Neural cell (in vitro differentiated cells): ENCODE measurements at regions not wholly inside any gene's neighbourhood (a gene's known extent, or its start where the extent isn't known, plus 50 kb on each side); places are given as distances from the start of the nearest gene placed in this dataset.

Experiments
- H2AFZ ChIP-seq: fragments of 200-600, 300-800 bp; sonication (generic), shearing (Covaris generic); 2 replicates; pipeline ENCODE4 v1.6.0; 2014; ENCODE audit warnings: low read depth, mild to moderate bottlenecking, antibody characterized with exemption, low read length, moderate library complexity
- H3F3A ChIP-seq: fragments of 200-600 bp; shearing (Covaris generic); 2 replicates; pipeline ENCODE4 v1.6.1; 2016; ENCODE audit warnings: mild to moderate bottlenecking, moderate library complexity, mixed read lengths, antibody characterized with exemption, low read length; ENCODE audit not compliant: insufficient read depth, poor library complexity, severe bottlenecking
- H3K27ac ChIP-seq: fragments of 200-600, 300-800 bp; sonication (generic), shearing (Covaris generic); 2 replicates; pipeline ENCODE4 v1.5.1; 2014; ENCODE audit warnings: mild to moderate bottlenecking, low read length, moderate library complexity
- H3K27me3 ChIP-seq: fragments of 300-800, 200-600 bp; sonication (generic), shearing (Covaris generic); 2 replicates; pipeline ENCODE4 v1.6.0; 2014; ENCODE audit warnings: mild to moderate bottlenecking, low read depth, low read length, moderate library complexity; ENCODE audit not compliant: insufficient read depth
- H3K36me3 ChIP-seq: fragments of 300-800, 200-600 bp; sonication (generic), shearing (Covaris generic); 2 replicates; pipeline ENCODE4 v1.5.1; 2014; ENCODE audit warnings: mild to moderate bottlenecking, antibody characterized with exemption, low read length, moderate library complexity; ENCODE audit not compliant: insufficient read depth
- H3K4me2 ChIP-seq: fragments of 300-800, 200-600 bp; sonication (generic), shearing (Covaris generic); 2 replicates; pipeline ENCODE4 v1.6.0; 2014; ENCODE audit warnings: mild to moderate bottlenecking, low read length
- H3K4me3 ChIP-seq: fragments of 300-800, 200-600 bp; sonication (generic), shearing (Covaris generic); 2 replicates; pipeline ENCODE4 v1.5.1; 2014; ENCODE audit warnings: mild to moderate bottlenecking, low read length, moderate library complexity
- H3K79me2 ChIP-seq: fragments of 200-600 bp; shearing (Covaris generic); replicated peaks from 2 replicates; pipeline ENCODE4 v1.6.0; 2014; ENCODE audit warnings: mild to moderate bottlenecking, low read length, moderate library complexity; ENCODE audit not compliant: insufficient read depth
- H3K9ac ChIP-seq: fragments of 300-800, 200-600 bp; sonication (generic), shearing (Covaris generic); 2 replicates; pipeline ENCODE4 v1.6.1; 2016; ENCODE audit warnings: mild to moderate bottlenecking, low read length, mixed read lengths
- H3K9me2 ChIP-seq: fragments of 200-600 bp; shearing (Covaris generic); 2 replicates; pipeline ENCODE4 v1.6.1; 2016; ENCODE audit warnings: mild to moderate bottlenecking, low read length, mixed read lengths; ENCODE audit not compliant: insufficient read depth
- H3K9me3 ChIP-seq: fragments of 200-600, 300-800 bp; sonication (generic), shearing (Covaris generic); 2 replicates; pipeline ENCODE4 v1.6.1; 2016; ENCODE audit warnings: mild to moderate bottlenecking, mixed run types, low read length, moderate library complexity, mixed read lengths
- H4K20me1 ChIP-seq: fragments of 200-600 bp; shearing (Covaris generic); 2 replicates; pipeline ENCODE4 v1.6.1; 2016; ENCODE audit warnings: mild to moderate bottlenecking, mixed run types; ENCODE audit not compliant: insufficient read depth
- EP300 ChIP-seq: fragments of 450-650 bp; conservative IDR thresholded peaks from 2 replicates; pipeline ENCODE4 v1.6.1; 2014; ENCODE audit warnings: antibody characterized with exemption, mild to moderate bottlenecking, moderate library complexity; ENCODE audit not compliant: poor library complexity, severe bottlenecking
- EZH2 ChIP-seq: fragments of 200-600, 300-800 bp; shearing (Covaris generic), sonication (generic); IDR thresholded peaks from 2 replicates; pipeline ENCODE4 v1.6.1; 2014; ENCODE audit warnings: antibody characterized with exemption, low read length, borderline replicate concordance, mild to moderate bottlenecking; ENCODE audit not compliant: insufficient read depth, poor library complexity, severe bottlenecking
- MXI1 ChIP-seq: fragments of 450-650 bp; conservative IDR thresholded peaks from 2 replicates; pipeline ENCODE4 v1.6.1; 2014; ENCODE audit warnings: antibody characterized with exemption, mild to moderate bottlenecking; ENCODE audit not compliant: poor library complexity, severe bottlenecking
- POLR2AphosphoS5 ChIP-seq: IDR thresholded peaks from 2 replicates; pipeline ENCODE4 v1.6.1; 2012
- RAD21 ChIP-seq: fragments of 450-650 bp; conservative IDR thresholded peaks from 2 replicates; pipeline ENCODE4 v1.6.1; 2014; ENCODE audit warnings: antibody characterized with exemption, mild to moderate bottlenecking, moderate library complexity
- REST ChIP-seq: IDR thresholded peaks from 2 replicates; pipeline ENCODE4 v1.6.1; 2012; ENCODE audit warnings: borderline replicate concordance
- SMC3 ChIP-seq: fragments of 450-650 bp; conservative IDR thresholded peaks from 2 replicates; pipeline ENCODE4 v1.6.1; 2014; ENCODE audit warnings: antibody characterized with exemption, mild to moderate bottlenecking, moderate library complexity; ENCODE audit not compliant: poor library complexity
- TAF1 ChIP-seq: IDR thresholded peaks from 2 replicates; pipeline ENCODE4 v1.6.1; 2012; ENCODE audit warnings: low read depth
- TF ChIP-seq, protein P1 (sequence below): fragments of 450-650 bp; IDR thresholded peaks from 2 replicates; pipeline ENCODE4 v1.5.1; 2014; ENCODE audit warnings: antibody characterized with exemption, mild to moderate bottlenecking, moderate library complexity; ENCODE audit not compliant: poor library complexity, severe bottlenecking

DNA sequence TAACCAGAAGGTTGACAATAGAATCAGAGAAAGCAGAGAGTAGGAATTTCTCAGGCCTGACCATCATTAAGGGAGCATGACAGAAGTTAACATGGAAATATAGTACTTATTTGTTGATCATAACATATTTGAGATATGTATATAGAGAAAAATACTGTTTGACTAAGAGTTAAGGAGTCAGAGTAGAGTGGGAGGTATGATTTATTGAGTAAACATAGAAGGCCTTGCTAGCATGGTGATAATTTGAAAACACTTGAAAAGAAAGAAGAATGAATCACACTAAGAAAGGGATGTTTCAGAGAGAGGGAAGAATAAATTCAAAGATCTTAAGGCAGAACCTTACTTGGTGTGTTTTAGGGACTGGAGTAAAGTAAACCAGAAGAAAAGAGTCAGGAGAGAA is 437.2 kb upstream of the TECRL start:
- H3K4me3 ChIP-seq = no peak overlapping the region
- no peaks in the 10 kb centered on the region for H3K9me2 ChIP-seq
- no peak overlapping the region for H3K4me2 ChIP-seq
- no peak for TF ChIP-seq SMC3
- no peak for TF ChIP-seq TAF1
- no peak for TF ChIP-seq MXI1
- TF ChIP-seq, protein P1, sequence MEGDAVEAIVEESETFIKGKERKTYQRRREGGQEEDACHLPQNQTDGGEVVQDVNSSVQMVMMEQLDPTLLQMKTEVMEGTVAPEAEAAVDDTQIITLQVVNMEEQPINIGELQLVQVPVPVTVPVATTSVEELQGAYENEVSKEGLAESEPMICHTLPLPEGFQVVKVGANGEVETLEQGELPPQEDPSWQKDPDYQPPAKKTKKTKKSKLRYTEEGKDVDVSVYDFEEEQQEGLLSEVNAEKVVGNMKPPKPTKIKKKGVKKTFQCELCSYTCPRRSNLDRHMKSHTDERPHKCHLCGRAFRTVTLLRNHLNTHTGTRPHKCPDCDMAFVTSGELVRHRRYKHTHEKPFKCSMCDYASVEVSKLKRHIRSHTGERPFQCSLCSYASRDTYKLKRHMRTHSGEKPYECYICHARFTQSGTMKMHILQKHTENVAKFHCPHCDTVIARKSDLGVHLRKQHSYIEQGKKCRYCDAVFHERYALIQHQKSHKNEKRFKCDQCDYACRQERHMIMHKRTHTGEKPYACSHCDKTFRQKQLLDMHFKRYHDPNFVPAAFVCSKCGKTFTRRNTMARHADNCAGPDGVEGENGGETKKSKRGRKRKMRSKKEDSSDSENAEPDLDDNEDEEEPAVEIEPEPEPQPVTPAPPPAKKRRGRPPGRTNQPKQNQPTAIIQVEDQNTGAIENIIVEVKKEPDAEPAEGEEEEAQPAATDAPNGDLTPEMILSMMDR = no peak
- TF ChIP-seq POLR2AphosphoS5 = no peak
- no peak for TF ChIP-seq REST
- no peak for TF ChIP-seq EZH2
- TF ChIP-seq RAD21 = no peak
- TF ChIP-seq EP300 = no peak
- H3K27me3 ChIP-seq = no peaks in the 10 kb centered on the region
- H2AFZ ChIP-seq = no peak overlapping the region
- no peaks in the 10 kb centered on the region for H3F3A ChIP-seq
- H3K79me2 ChIP-seq = no peaks in the 10 kb centered on the region
- no peaks in the 10 kb centered on the region for H3K36me3 ChIP-seq
- no peaks in the 10 kb centered on the region for H4K20me1 ChIP-seq
- no peak overlapping the region for H3K27ac ChIP-seq
- H3K9ac ChIP-seq = no peak overlapping the region
- no peaks in the 10 kb centered on the region for H3K9me3 ChIP-seq

DNA sequence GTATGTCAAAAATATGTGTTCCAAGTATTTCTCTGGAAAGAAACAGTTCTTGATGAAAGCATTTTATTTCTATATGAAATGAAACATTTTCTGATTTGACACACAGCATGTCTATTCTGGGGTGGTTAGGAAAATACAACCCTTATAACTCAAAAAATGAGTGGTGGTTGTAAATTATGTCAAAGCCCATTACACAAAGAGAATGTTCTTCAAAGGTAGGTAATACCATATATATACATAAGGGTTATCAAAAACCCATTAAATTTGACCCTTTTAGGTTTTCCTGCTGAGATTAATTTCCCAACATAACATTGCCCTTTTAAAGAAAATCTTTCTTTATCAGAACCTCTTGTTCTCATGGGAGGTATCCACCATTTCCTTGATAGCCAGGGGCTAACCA is 420.5 kb upstream of the TECRL start:
- no peaks in the 10 kb centered on the region for H3K9me2 ChIP-seq
- no peak overlapping the region for H3K9ac ChIP-seq
- H3K4me3 ChIP-seq = no peak overlapping the region
- H3K27ac ChIP-seq = no peak overlapping the region
- H4K20me1 ChIP-seq = no peaks in the 10 kb centered on the region
- no peak overlapping the region for H3K4me2 ChIP-seq
- no peaks in the 10 kb centered on the region for H3K36me3 ChIP-seq
- H2AFZ ChIP-seq = no peak overlapping the region
- H3F3A ChIP-seq = no peaks in the 10 kb centered on the region
- H3K27me3 ChIP-seq = no peaks in the 10 kb centered on the region
- no peaks in the 10 kb centered on the region for H3K79me2 ChIP-seq
- no peak for TF ChIP-seq EP300
- no peak for TF ChIP-seq SMC3
- no peak for TF ChIP-seq REST
- no peaks in the 10 kb centered on the region for H3K9me3 ChIP-seq
